Natural killer cell (primary cell): ENCODE measurements at regions not wholly inside any gene's neighbourhood (a gene's known extent, or its start where the extent isn't known, plus 50 kb on each side); places are given as distances from the start of the nearest gene placed in this dataset.

ENCODE experiments used
- ATAC-seq, 3 donors: fragments of 150-1000 bp in 2 of 3; fragments of 200-7000 bp in 1 of 3; cut with Tn5 transposase; 1 replicate in 1 of 3; 2 replicates in 2 of 3; pipeline ENCODE4 v1.10.0; 2021; ENCODE audit warnings: mild to moderate bottlenecking in 2 of 3, moderate library complexity in 2 of 3
- DNase-seq, 2 donors: peaks; one replicate each; pipeline versions ENCODE4 v3.0.0 to v3.0.0-alpha.2; 2013 to 2021; ENCODE audit warnings: mixed read lengths in 1 of 2
- H3K27ac ChIP-seq: one replicate; pipeline ENCODE4 v1.5.1; 2013; ENCODE audit warnings: mild to moderate bottlenecking, low read length
- H3K27me3 ChIP-seq: one replicate; pipeline ENCODE4 v1.6.1; 2013; ENCODE audit warnings: low read length; ENCODE audit not compliant: control insufficient read depth, insufficient read depth
- H3K36me3 ChIP-seq: one replicate; pipeline ENCODE4 v1.6.1; 2013; ENCODE audit warnings: low read length; ENCODE audit not compliant: control insufficient read depth, insufficient read depth
- H3K4me1 ChIP-seq: one replicate; pipeline ENCODE4 v1.6.1; 2013; ENCODE audit warnings: low read length; ENCODE audit not compliant: control insufficient read depth, insufficient read depth
- H3K4me3 ChIP-seq: one replicate; pipeline ENCODE4 v1.5.1; 2013; ENCODE audit warnings: low read length
- H3K9me3 ChIP-seq: one replicate; pipeline ENCODE4 v1.6.1; 2013; ENCODE audit warnings: low read length; ENCODE audit not compliant: control insufficient read depth, insufficient read depth
- H3K27ac Mint-ChIP-seq, 2 donors: one replicate each; pipeline ENCODE4 v1.8.0; 2022; ENCODE audit warnings: mild to moderate bottlenecking in 2 of 2, mixed read lengths in 2 of 2, moderate library complexity in 1 of 2
- H3K27me3 Mint-ChIP-seq, 2 donors: one replicate each; pipeline ENCODE4 v1.8.0; 2022; ENCODE audit warnings: low read depth in 2 of 2, mixed read lengths in 2 of 2
- H3K36me3 Mint-ChIP-seq: one replicate; pipeline ENCODE4 v1.8.0; 2022; ENCODE audit warnings: mixed read lengths
- H3K4me1 Mint-ChIP-seq, 2 donors: one replicate each; pipeline ENCODE4 v1.8.0; 2022; ENCODE audit warnings: mixed read lengths in 2 of 2
- H3K4me3 Mint-ChIP-seq: one replicate; pipeline ENCODE4 v1.8.0; 2022; ENCODE audit warnings: mild to moderate bottlenecking, moderate library complexity, mixed read lengths
- H3K9me3 Mint-ChIP-seq, 2 donors: one replicate each; pipeline ENCODE4 v1.8.0; 2022; ENCODE audit warnings: mixed read lengths in 2 of 2
- WGBS: methylation state at CpG from one replicate; pipeline ENCODE4 v1.1.7; 2013; ENCODE audit warnings: missing lambda C conversion rate; ENCODE audit not compliant: insufficient coverage; 5-methylcytosine and 5-hydroxymethylcytosine counted together
- intact Hi-C: fragments of 100-400 bp; cut with micrococcal nuclease; formaldehyde crosslinking; loops from one replicate; pipeline ENCODE4 v1.14.2; 2022
- TF ChIP-seq, protein P1 (sequence below): fragments of 200-600 bp; IDR thresholded peaks from one replicate; pipeline ENCODE4 v1.8.0; 2022; ENCODE audit warnings: antibody characterized with exemption

GRCh38 chr6:167731216-167731615 lies 95.5 kb upstream of the AFDN start:
- Histone ChIP-seq H3K27me3 (no peaks in the 10 kb centered on the region), H3K4me1 (no peaks in the 10 kb centered on the region), H3K9me3 (no peaks in the 10 kb centered on the region), H3K27ac (no peak overlapping the region), H3K36me3 (no peaks in the 10 kb centered on the region), H3K4me3 (no peak overlapping the region)
- no peak overlapping the region for H3K27ac Mint-ChIP-seq
- ATAC-seq: no peak
- WGBS: 94% methylated on average over 19 of the region's 19 CpGs
- peaks cover 0 to 2% of the 10 kb centered on the region in 2 donors for H3K9me3 Mint-ChIP-seq
- no peaks in the 10 kb centered on the region for H3K4me1 Mint-ChIP-seq
- no peak overlapping the region for H3K4me3 Mint-ChIP-seq
- TF ChIP-seq, protein P1, sequence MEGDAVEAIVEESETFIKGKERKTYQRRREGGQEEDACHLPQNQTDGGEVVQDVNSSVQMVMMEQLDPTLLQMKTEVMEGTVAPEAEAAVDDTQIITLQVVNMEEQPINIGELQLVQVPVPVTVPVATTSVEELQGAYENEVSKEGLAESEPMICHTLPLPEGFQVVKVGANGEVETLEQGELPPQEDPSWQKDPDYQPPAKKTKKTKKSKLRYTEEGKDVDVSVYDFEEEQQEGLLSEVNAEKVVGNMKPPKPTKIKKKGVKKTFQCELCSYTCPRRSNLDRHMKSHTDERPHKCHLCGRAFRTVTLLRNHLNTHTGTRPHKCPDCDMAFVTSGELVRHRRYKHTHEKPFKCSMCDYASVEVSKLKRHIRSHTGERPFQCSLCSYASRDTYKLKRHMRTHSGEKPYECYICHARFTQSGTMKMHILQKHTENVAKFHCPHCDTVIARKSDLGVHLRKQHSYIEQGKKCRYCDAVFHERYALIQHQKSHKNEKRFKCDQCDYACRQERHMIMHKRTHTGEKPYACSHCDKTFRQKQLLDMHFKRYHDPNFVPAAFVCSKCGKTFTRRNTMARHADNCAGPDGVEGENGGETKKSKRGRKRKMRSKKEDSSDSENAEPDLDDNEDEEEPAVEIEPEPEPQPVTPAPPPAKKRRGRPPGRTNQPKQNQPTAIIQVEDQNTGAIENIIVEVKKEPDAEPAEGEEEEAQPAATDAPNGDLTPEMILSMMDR: no peak
- no peak for DNase-seq
- H3K36me3 Mint-ChIP-seq: no peaks in the 10 kb centered on the region
- intact Hi-C loops: no loop called here
- peaks cover 3 to 10% of the 10 kb centered on the region in 2 donors for H3K27me3 Mint-ChIP-seq

DNA sequence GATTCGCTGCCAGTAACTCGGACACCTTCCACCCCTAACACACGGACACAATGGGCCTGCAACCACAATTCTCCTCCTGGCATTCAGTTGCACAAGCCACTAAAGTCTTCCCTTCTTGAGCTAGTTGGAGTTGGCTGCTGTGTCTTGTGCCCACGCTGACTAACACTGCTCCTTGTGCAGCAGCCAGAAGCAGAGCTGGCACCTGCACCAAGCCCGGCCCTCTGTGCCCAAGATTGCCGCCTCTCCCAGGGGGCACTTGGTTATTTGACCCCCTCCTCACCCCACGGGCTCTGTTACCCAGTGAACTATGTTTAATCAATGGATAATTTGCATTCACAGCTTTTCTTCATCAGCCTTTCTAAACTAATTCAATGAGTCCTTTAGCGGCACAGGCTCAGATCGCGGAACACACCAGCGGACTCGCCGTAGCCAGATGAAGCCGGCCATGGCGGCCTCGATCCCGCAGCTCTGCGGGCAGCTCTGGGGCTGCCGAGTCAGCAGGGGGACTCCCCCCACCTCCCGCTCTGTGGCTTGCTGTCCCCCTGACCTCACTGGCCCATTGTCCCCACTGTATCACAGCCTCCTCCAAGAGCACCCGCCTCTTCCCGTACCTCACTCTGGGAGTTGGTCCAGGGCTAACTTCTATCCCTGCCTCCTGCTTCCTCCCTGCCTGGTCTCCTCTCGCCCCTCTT lies 94.8 kb upstream of the AFDN start:
- no peak overlapping the region for H3K4me3 ChIP-seq
- no peak overlapping the region for H3K27ac ChIP-seq
- Mint-ChIP-seq H3K9me3 (peaks cover 0 to 2% of the 10 kb centered on the region in 2 donors), H3K27me3 (peaks cover 3 to 4% of the 10 kb centered on the region in 2 donors), H3K4me1 (no peaks in the 10 kb centered on the region), H3K36me3 (no peaks in the 10 kb centered on the region), H3K27ac (no peak overlapping the region), H3K4me3 (no peak overlapping the region)
- no peak for DNase-seq
- ATAC-seq: no peak
- WGBS: 88% methylated on average over 23 of the region's 23 CpGs
- no peaks in the 10 kb centered on the region for H3K4me1 ChIP-seq
- H3K9me3 ChIP-seq: no peaks in the 10 kb centered on the region
- no peaks in the 10 kb centered on the region for H3K27me3 ChIP-seq
- TF ChIP-seq, protein P1: no peak
- H3K36me3 ChIP-seq: no peaks in the 10 kb centered on the region
- intact Hi-C loops: no loop called here

DNA sequence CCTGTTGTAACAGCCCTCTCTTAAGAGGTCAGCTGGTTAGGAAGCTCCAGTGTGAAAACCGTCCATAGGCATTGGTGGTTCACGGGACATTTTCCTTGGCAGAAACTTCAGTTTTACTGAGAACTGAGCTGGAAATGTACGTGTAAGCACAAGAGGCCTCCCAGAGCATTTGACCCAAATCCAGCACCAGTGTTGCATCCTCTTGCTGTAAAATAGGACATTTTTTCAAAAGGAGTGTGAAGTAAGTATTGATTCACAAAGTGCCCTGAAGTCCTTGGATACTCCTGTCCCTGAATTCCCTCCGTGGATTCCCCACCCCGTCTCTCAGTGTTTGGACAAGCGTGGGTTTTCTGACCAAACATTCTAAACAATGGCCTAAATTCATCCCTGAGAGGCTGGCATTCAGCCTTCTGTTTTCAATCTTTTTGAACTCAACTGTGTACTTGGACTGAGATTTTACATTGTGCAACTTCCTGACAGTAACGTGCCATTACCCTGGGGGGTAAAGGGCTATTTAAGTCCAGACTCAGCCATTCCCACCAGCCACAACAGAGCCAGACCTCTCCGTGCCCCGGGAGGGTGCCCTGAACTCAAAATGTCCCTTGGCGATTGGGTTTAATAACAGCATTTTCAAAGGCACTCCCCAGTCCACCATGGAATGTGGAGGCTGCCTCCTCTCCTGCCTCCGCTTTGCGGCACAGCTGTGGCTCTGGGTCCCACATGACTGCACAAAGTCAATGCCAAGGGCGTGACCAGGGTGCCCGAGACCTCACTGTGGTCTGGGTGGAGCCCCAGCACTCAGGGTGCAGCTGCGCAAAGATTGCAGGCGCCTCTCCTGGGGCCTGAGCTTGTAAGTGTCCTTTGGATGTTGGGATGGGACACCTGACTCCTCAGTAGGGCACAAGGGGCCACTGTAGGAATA lies 92.7 kb upstream of the AFDN start:
- H3K9me3 Mint-ChIP-seq: peaks cover 0 to 2% of the 10 kb centered on the region in 2 donors
- 57% methylated on average over 16 of the region's 16 CpGs for WGBS
- Histone ChIP-seq H3K36me3 (no peaks in the 10 kb centered on the region), H3K4me1 (no peaks in the 10 kb centered on the region), H3K27me3 (no peaks in the 10 kb centered on the region), H3K27ac (no peak overlapping the region), H3K4me3 (no peak overlapping the region), H3K9me3 (no peaks in the 10 kb centered on the region)
- DNase-seq (no peak), ATAC-seq (no peak)
- H3K36me3 Mint-ChIP-seq: no peaks in the 10 kb centered on the region
- H3K4me1 Mint-ChIP-seq: no peaks in the 10 kb centered on the region
- TF ChIP-seq, protein P1: no peak
- no peak overlapping the region for H3K4me3 Mint-ChIP-seq
- H3K27me3 Mint-ChIP-seq: peaks cover 0 to 3% of the 10 kb centered on the region in 2 donors
- intact Hi-C loops: no loop called here
- no peak overlapping the region for H3K27ac Mint-ChIP-seq
